ENCODE measurements at regions not wholly inside any gene's neighbourhood (a gene's known extent, or its start where the extent isn't known, plus 50 kb on each side); places are given as distances from the start of the nearest gene placed in this dataset.

DNA sequence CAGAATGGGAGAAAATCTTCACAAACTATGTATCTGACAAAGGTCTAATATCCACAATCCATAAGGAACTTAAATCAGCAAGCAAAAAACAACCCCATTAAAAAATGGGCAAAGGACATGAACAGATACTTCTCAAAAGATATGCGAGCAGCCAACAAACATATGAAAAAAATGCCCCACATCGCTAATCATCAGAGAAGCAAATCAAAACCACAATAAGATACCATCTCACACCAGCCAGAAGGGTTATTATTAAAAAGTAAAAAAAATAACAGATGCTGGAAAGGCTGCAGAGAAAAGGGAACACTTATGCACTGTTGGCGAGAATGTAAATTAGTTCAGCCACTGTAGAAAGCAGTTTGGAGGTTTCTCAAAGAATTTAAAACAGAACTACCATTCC lies 80.2 kb upstream of the ATP11B start:
- TF ChIP-seq TAF1 (IDR thresholded peaks at IDR 0.05; ENCODE audit: borderline replicate concordance, low read depth, low read length): no peak
- TF ChIP-seq POLR2A (IDR thresholded peaks at IDR 0.05; ENCODE audit: low read depth, low read length): no peak

All from GM12892 (cell line).